ENCODE measurements at regions not wholly inside any gene's neighbourhood (a gene's known extent, or its start where the extent isn't known, plus 50 kb on each side); places are given as distances from the start of the nearest gene placed in this dataset.

DNA sequence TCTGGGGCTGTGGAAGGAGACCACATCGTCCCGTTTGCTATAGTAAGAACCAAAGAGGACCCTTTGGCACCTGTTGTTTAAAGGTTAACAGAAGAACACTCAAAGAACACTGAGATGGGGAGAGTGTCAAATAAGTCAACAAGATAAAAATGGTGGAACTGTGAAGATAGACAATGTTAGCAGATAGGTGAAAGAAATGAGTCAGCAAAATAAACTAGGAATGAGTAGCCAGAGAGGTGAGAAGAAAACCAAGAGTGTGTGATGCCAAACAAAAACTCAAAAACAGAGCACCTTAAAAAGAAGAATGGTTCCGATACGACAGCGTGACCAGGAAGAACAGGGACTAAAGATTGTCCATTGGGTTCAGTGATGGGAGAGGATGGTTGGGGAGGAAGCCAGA lies 74.7 kb upstream of the PIWIL1 start:
- no peak for DNase-seq

DNA sequence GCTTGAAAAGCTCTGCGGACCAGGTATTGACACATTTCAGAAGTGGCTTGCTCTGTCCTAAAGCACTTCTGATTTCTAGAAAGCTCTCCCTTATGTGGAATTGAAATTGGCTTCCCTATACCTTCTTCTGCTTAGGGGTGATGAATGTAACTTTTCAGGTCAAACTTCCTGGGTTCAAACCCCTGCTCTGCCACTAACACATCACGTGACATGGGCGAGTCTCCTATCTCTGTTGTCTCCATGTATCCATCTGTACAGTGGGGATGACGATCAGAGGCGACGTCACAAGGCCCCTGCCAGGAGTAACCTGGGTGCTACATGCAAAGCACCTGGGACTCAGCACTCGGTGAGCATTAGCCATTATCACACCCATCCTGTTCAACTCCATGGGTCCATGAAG lies 73.7 kb upstream of the PIWIL1 start:
- DNase-seq = peak; percentile 21

DNA sequence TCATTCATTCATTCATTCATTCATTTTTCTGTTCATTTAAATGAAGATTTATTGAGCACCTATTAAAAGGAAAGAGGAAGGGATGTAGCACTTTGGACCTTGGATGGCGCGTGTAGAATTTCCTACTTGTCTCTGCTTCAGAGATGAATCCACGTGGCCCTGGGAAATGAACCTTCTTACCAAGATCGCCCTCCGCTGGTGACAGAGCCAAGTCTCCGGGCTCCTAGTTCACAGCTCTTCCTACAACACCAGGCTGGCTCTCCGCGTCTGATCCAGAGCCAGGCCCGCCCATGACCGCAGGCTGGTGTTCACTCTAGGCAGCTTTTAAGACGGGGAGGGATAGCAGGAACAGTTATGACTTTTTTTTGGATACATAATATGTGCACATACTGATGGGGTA lies 70.9 kb upstream of the PIWIL1 start:
- DNase-seq = no peak

DNA sequence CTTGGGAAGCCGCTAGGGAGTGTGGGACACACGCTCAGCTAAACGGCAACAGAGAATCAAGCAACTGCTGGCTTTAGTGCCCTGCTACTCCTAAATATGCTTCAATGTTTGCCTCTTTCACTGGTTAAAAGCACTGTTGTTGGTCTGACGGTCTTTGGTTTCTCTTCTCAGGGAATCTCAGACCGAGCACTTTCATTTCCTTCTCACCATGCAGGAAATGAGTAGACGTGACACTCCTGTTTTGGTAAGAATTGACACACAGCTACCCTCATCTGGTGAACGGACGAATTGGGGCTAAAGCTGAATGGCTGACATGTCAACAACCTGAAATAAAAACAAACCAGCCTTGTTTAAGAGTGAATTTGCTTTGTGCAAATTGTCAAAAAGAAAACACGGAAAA lies 57.5 kb upstream of the PIWIL1 start:
- DNase-seq = no peak

DNA sequence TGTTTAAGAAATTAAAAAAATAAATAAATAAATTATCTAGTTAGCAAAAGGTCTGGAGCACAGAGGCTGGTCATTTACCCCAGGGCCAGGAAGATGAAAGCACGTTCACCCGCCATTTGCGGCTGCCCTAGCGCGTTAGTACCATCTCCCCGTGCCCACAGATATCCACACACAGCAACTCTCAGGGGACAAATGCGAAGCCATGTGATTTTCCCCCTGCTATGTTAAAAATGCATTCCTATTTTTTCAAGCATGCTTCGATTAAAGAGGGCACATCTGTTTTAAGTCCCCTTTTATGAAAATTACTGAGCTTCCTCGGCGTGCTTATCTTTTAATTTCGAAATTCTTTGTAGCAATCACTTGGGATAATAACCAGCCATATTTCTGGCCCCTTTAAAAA lies 56.9 kb upstream of the PIWIL1 start:
- DNase-seq = no peak

DNA sequence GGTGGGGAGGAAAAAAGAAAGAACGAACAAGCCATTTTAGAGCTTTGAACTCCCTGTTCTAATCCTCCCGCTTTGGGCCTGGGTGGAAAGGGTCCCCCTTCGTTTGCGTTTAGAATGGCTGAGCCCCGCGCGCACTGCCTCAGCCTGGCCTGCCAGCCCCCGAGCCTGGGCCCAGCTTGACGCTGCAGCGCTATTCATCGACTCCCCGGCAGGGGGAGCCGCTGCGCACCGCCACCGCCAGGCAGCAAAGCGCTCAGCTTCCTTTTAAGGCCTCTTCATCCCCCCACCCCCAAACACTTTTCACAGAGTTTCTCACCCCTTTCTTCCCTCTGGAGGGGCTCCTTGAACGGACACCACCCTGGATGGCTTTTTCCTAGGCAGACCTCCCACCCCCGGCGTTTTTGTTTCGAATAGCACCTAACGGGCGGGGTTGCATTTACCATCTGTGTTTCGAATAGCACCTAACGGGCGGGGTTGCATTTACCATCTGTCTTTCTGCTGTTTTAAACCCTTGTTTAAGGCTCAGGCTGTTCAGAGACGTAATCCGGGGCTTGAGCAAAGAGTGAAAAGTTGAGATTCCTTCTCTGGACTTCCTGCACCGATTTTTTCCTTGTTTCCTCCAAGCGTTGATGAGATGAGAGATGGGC lies 56.4 kb upstream of the PIWIL1 start:
- DNase-seq = no peak

DNA sequence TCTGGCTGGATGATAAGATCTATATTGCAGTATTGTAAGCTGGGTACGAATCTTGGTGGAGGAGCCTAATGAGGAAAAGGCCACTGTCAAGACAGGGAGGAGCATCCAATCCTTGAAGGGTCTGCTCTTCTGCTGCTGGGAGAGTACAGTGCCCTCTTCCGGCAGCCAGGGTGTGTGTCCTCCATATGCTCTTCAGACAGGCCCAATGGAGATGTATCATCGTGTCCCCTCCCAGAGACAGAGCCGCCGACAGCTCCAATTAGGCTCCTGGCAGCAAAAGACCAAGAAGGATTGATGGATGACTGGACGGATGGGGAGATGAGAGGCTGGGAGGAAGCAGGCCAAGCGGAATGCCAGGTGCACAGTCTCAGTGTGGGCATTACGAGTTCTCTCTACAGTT lies 51.6 kb upstream of the PIWIL1 start:
- peak; percentile 41 for DNase-seq

DNA sequence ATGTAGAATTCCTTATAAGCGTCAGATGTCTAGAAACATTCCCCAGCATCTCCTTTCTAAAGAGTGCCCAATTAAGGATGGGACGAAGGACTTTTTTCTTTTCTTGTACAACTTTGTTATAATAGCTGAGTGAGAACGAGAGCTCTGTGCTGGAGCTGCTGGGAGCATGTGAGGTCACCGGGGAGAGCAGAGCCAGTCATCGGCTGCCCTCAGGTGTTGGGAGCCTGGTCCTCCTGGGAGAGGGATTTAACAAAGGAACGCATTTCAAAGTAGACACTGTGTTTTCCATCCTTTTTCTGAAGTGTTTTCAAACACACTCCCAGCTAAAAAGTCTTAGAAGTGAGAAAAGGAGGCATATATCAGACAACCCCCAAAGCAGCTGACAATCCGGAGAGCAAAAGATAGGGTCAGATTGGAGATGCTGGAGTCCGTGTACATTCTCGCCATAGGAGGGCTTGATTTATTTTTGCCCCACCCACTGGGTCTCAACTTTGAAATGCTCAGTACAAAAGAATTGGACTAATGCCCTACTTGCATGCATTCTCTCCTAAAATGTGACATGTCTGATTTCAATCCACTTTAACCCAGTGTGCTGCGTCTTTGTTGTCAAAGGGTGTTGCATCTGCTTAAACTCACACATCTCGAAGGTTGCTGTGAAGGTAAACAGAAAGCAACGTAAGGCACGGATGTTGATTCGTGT lies 50.8 kb upstream of the PIWIL1 start:
- no peak for DNase-seq

All from NCI-H510A treated with DMSO at 0.1 percent for 48 hours (cell line).